ENCODE measurements at regions not wholly inside any gene's neighbourhood (a gene's known extent, or its start where the extent isn't known, plus 50 kb on each side); places are given as distances from the start of the nearest gene placed in this dataset.

GRCh38 chrX:15977644-15978043 lies 123.0 kb upstream of the AP1S2 start:
- no peak for DNase-seq

- no peak for DNase-seq
Measured at GRCh38 chrX:15976396-15976795, 121.8 kb upstream of the AP1S2 start.

GRCh38 chrX:15973946-15974345 lies 119.3 kb upstream of the AP1S2 start:
- DNase-seq: no peak

GRCh38 chrX:15973299-15973698 lies 118.7 kb upstream of the AP1S2 start:
- DNase-seq: peak in 1 of 2 donors; percentile 32

GRCh38 chrX:15971696-15972095 lies 117.1 kb upstream of the AP1S2 start:
- DNase-seq: no peak

GRCh38 chrX:15963858-15964257 lies 109.2 kb upstream of the AP1S2 start:
- DNase-seq: no peak

GRCh38 chrX:15960237-15960636 lies 105.6 kb upstream of the AP1S2 start:
- no peak for DNase-seq

GRCh38 chrX:15956681-15957080 lies 102.1 kb upstream of the AP1S2 start:
- DNase-seq: no peak

GRCh38 chrX:15953801-15954200 lies 99.2 kb upstream of the AP1S2 start:
- DNase-seq: no peak

GRCh38 chrX:15952212-15952611 lies 97.6 kb upstream of the AP1S2 start:
- no peak for DNase-seq

- no peak for DNase-seq
Measured at GRCh38 chrX:15948318-15948660, 93.7 kb upstream of the AP1S2 start.

- DNase-seq: no peak
Measured at GRCh38 chrX:15947648-15948317, 93.2 kb upstream of the AP1S2 start.

- no peak for DNase-seq
Measured at GRCh38 chrX:15946783-15947580, 92.4 kb upstream of the AP1S2 start.

GRCh38 chrX:15943391-15943790 lies 88.8 kb upstream of the AP1S2 start:
- no peak for DNase-seq

GRCh38 chrX:15942307-15942706 lies 87.7 kb upstream of the AP1S2 start:
- no peak for DNase-seq

- DNase-seq: no peak
Measured at GRCh38 chrX:15939737-15940136, 85.1 kb upstream of the AP1S2 start.

GRCh38 chrX:15938072-15938471 lies 83.5 kb upstream of the AP1S2 start:
- DNase-seq: no peak

- no peak for DNase-seq
Measured at GRCh38 chrX:15931362-15931761, 76.7 kb upstream of the AP1S2 start.

- DNase-seq: no peak
Measured at GRCh38 chrX:15930585-15930984, 76.0 kb upstream of the AP1S2 start.

- no peak for DNase-seq
Measured at GRCh38 chrX:15929194-15929593, 74.6 kb upstream of the AP1S2 start.

GRCh38 chrX:15926622-15927021 lies 72.0 kb upstream of the AP1S2 start:
- no peak for DNase-seq

GRCh38 chrX:15918003-15918402 lies 63.4 kb upstream of the AP1S2 start:
- no peak for DNase-seq

- DNase-seq: no peak
Measured at GRCh38 chrX:15916704-15917084, 62.1 kb upstream of the AP1S2 start.

- DNase-seq: no peak
Measured at GRCh38 chrX:15915959-15916703, 61.5 kb upstream of the AP1S2 start.

All from hippocampal formation (tissue), 2 donors.